CD4-positive, alpha-beta T cell treated with Interferon gamma for 1 hour (primary cell): ENCODE measurements at regions not wholly inside any gene's neighbourhood (a gene's known extent, or its start where the extent isn't known, plus 50 kb on each side); places are given as distances from the start of the nearest gene placed in this dataset.

Source experiments
- DNase-seq: peaks from one replicate; pipeline ENCODE4 v3.0.0-alpha.2; 2020

GRCh38 chr4:123896446-123897071, 500.0 kb downstream of the SPRY1 start:
- no peak for DNase-seq

GRCh38 chr4:123898946-123899666, 502.5 kb downstream of the SPRY1 start:
- DNase-seq, result no peak

- no peak for DNase-seq
Measured at GRCh38 chr4:123904882-123905281, 508.3 kb downstream of the SPRY1 start.

- DNase-seq, result no peak
Measured at GRCh38 chr4:123913598-123913997, 517.0 kb downstream of the SPRY1 start.

GRCh38 chr4:123916821-123917220, 520.2 kb downstream of the SPRY1 start:
- DNase-seq, result no peak

GRCh38 chr4:123919576-123920098, 523.0 kb downstream of the SPRY1 start:
- no peak for DNase-seq

- no peak for DNase-seq
Measured at GRCh38 chr4:123921339-123921738, 524.7 kb downstream of the SPRY1 start.

- DNase-seq, result no peak
Measured at GRCh38 chr4:123922847-123923246, 526.3 kb downstream of the SPRY1 start.

GRCh38 chr4:123924536-123924935, 527.9 kb downstream of the SPRY1 start:
- no peak for DNase-seq

GRCh38 chr4:123929565-123929964, 533.0 kb downstream of the SPRY1 start:
- DNase-seq, result no peak

GRCh38 chr4:123930996-123931395, 534.4 kb downstream of the SPRY1 start:
- DNase-seq, result no peak

- DNase-seq, result no peak
Measured at GRCh38 chr4:123934096-123934495, 537.5 kb downstream of the SPRY1 start.

- no peak for DNase-seq
Measured at GRCh38 chr4:123936621-123937043, 540.0 kb downstream of the SPRY1 start.

GRCh38 chr4:123937581-123937980, 541.0 kb downstream of the SPRY1 start:
- no peak for DNase-seq

- DNase-seq, result no peak
Measured at GRCh38 chr4:123939621-123940020, 543.0 kb downstream of the SPRY1 start.

GRCh38 chr4:123940604-123941003, 544.0 kb downstream of the SPRY1 start:
- no peak for DNase-seq

GRCh38 chr4:123941306-123941705, 544.7 kb downstream of the SPRY1 start:
- DNase-seq, result no peak

GRCh38 chr4:123943976-123944375, 547.4 kb downstream of the SPRY1 start:
- DNase-seq, result no peak

GRCh38 chr4:123945301-123945700, 548.7 kb downstream of the SPRY1 start:
- DNase-seq, result no peak

GRCh38 chr4:123950530-123950929, 553.9 kb downstream of the SPRY1 start:
- no peak for DNase-seq

GRCh38 chr4:123952530-123953274, 556.1 kb downstream of the SPRY1 start:
- no peak for DNase-seq

GRCh38 chr4:123953566-123953965, 557.0 kb downstream of the SPRY1 start:
- no peak for DNase-seq

GRCh38 chr4:123954220-123954619, 557.6 kb downstream of the SPRY1 start:
- DNase-seq, result no peak
